Upper lobe of left lung (tissue), 4 donors: ENCODE measurements at regions not wholly inside any gene's neighbourhood (a gene's known extent, or its start where the extent isn't known, plus 50 kb on each side); places are given as distances from the start of the nearest gene placed in this dataset.

Experiments
- CTCF ChIP-seq, 6 experiments: fragments of 450-650 bp in 4 of 6; fragments of 200-600 bp in 2 of 6; sonication (generic) in 2 of 6; IDR thresholded peaks; one replicate each; pipeline ENCODE4 v1.5.1; 2016 to 2019; ENCODE audit warnings: antibody characterized with exemption in 6 of 6
- EP300 ChIP-seq, 4 donors: sonication (generic); formaldehyde crosslinking; IDR thresholded peaks; one replicate each; pipeline ENCODE4 v1.5.1; 2017; ENCODE audit warnings: antibody characterized with exemption in 4 of 4, control low read depth in 2 of 4
- POLR2A ChIP-seq, 4 donors: fragments of 450-650 bp; IDR thresholded peaks; one replicate each; pipeline ENCODE4 v1.5.1; 2016 to 2017; ENCODE audit warnings: antibody characterized with exemption in 4 of 4, mild to moderate bottlenecking in 2 of 4
- POLR2AphosphoS5 ChIP-seq, 2 donors: sonication (generic); formaldehyde crosslinking; IDR thresholded peaks; one replicate each; pipeline ENCODE4 v1.5.1; 2017; ENCODE audit warnings: antibody characterized with exemption in 2 of 2

- no peak for TF ChIP-seq CTCF (IDR thresholded peaks at IDR 0.05)
- no peak for TF ChIP-seq POLR2A (IDR thresholded peaks at IDR 0.05)
- TF ChIP-seq POLR2AphosphoS5 (IDR thresholded peaks at IDR 0.05): no peak
- TF ChIP-seq EP300 (IDR thresholded peaks at IDR 0.05): no peak
Measured at GRCh38 chr20:48096212-48096875, 311.1 kb upstream of the SULF2 start.
